SK-N-SH treated with all-trans-retinoic acid at 6 μM for 48 hours (cell line): ENCODE measurements at regions not wholly inside any gene's neighbourhood (a gene's known extent, or its start where the extent isn't known, plus 50 kb on each side); places are given as distances from the start of the nearest gene placed in this dataset.
A peak's percentile ranks its signal among the peaks of the same experiment; 100 is the strongest.

Experiments
- ATAC-seq: fragments of 200-7000 bp; cut with Tn5 transposase; 3 replicates; pipeline ENCODE4 v1.9.1; 2020; ENCODE audit warnings: mild to moderate bottlenecking, moderate library complexity
- ARNTL ChIP-seq: fragments of 450-650 bp; formaldehyde crosslinking; IDR thresholded peaks from 2 replicates; pipeline ENCODE4 v1.5.0; 2020; ENCODE audit warnings: low read depth, mild to moderate bottlenecking, moderate library complexity, borderline replicate concordance
- BACH2 ChIP-seq: fragments of 250-450 bp; sonication (Bioruptor Pico); IDR thresholded peaks from 2 replicates; pipeline ENCODE4 v1.9.0; 2021; ENCODE audit warnings: mild to moderate bottlenecking, borderline replicate concordance
- CREB5 ChIP-seq: fragments of 250-450 bp; sonication (Bioruptor Pico); IDR thresholded peaks from 2 replicates; pipeline ENCODE4 v1.5.1; 2020; ENCODE audit warnings: low read depth, mild to moderate bottlenecking, moderate library complexity
- CSDC2 ChIP-seq: fragments of 250-450 bp; sonication (Bioruptor Pico); IDR thresholded peaks from 2 replicates; pipeline ENCODE4 v1.5.0; 2020; ENCODE audit warnings: mild to moderate bottlenecking, moderate library complexity
- ESRRG ChIP-seq: fragments of 250-450 bp; sonication (Bioruptor Pico); IDR thresholded peaks from 2 replicates; pipeline ENCODE4 v1.6.1; 2021; ENCODE audit warnings: mild to moderate bottlenecking
- GLIS3 ChIP-seq: fragments of 250-450 bp; sonication (Bioruptor Pico); IDR thresholded peaks from 2 replicates; pipeline ENCODE4 v1.5.0; 2020; ENCODE audit warnings: mild to moderate bottlenecking, moderate library complexity
- ISL1 ChIP-seq: fragments of 250-450 bp; sonication (Bioruptor Pico); IDR thresholded peaks from 2 replicates; pipeline ENCODE4 v2.1.2; 2022; ENCODE audit warnings: mild to moderate bottlenecking, moderate library complexity
- OSR1 ChIP-seq: fragments of 250-450 bp; sonication (Bioruptor Pico); IDR thresholded peaks from 2 replicates; pipeline ENCODE4 v1.8.0; 2022; ENCODE audit warnings: moderate library complexity, mild to moderate bottlenecking, inconsistent platforms
- PATZ1 ChIP-seq: fragments of 250-450 bp; sonication (Bioruptor Pico); IDR thresholded peaks from 2 replicates; pipeline ENCODE4 v1.8.0; 2020; ENCODE audit warnings: mild to moderate bottlenecking, moderate library complexity, borderline replicate concordance
- POU6F1 ChIP-seq: fragments of 250-450 bp; sonication (Bioruptor Pico); IDR thresholded peaks from 2 replicates; pipeline ENCODE4 v1.8.0; 2021; ENCODE audit warnings: low read depth, mild to moderate bottlenecking, moderate library complexity, borderline replicate concordance
- RARB ChIP-seq: fragments of 250-450 bp; sonication (Bioruptor Pico); IDR thresholded peaks from 2 replicates; pipeline ENCODE4 v1.8.0; 2021; ENCODE audit warnings: mild to moderate bottlenecking, moderate library complexity
- SNAI2 ChIP-seq: fragments of 250-450 bp; sonication (Bioruptor Pico); IDR thresholded peaks from 2 replicates; pipeline ENCODE4 v1.5.0; 2020; ENCODE audit warnings: mild to moderate bottlenecking, moderate library complexity
- TCF4 ChIP-seq: fragments of 250-450 bp; sonication (Bioruptor Pico); IDR thresholded peaks from 2 replicates; pipeline ENCODE4 v1.8.0; 2021; ENCODE audit warnings: mild to moderate bottlenecking, moderate library complexity, borderline replicate concordance
- TOX ChIP-seq: fragments of 250-450 bp; sonication (Bioruptor Pico); IDR thresholded peaks from 2 replicates; pipeline ENCODE4 v1.8.0; 2021; ENCODE audit warnings: mild to moderate bottlenecking, moderate library complexity, borderline replicate concordance
- ZC3H10 ChIP-seq: fragments of 250-450 bp; sonication (Bioruptor Pico); IDR thresholded peaks from 2 replicates; pipeline ENCODE4 v1.5.1; 2021; ENCODE audit warnings: mild to moderate bottlenecking, moderate library complexity
- ZFP3 ChIP-seq: fragments of 250-450 bp; sonication (Bioruptor Pico); IDR thresholded peaks from 2 replicates; pipeline ENCODE4 v1.5.0; 2020; ENCODE audit warnings: mild to moderate bottlenecking, moderate library complexity
- ZFP30 ChIP-seq: fragments of 450-650 bp; formaldehyde crosslinking; IDR thresholded peaks from 2 replicates; pipeline ENCODE4 v1.5.0; 2022; ENCODE audit warnings: mild to moderate bottlenecking, moderate library complexity
- ZNF565 ChIP-seq: fragments of 450-650 bp; formaldehyde crosslinking; conservative IDR thresholded peaks from 2 replicates; pipeline ENCODE4 v1.5.0; 2020; ENCODE audit warnings: low read depth, mild to moderate bottlenecking, moderate library complexity
- ZNF70 ChIP-seq: fragments of 450-650 bp; formaldehyde crosslinking; IDR thresholded peaks from 2 replicates; pipeline ENCODE4 v1.5.0; 2020; ENCODE audit warnings: mild to moderate bottlenecking, moderate library complexity
- ZNF8 ChIP-seq: fragments of 450-650 bp; formaldehyde crosslinking; IDR thresholded peaks from 2 replicates; pipeline ENCODE4 v1.5.0; 2020; ENCODE audit warnings: mild to moderate bottlenecking, moderate library complexity
- TF ChIP-seq, protein P1 (sequence below): fragments of 250-450 bp; sonication (Bioruptor Pico); IDR thresholded peaks from 2 replicates; pipeline ENCODE4 v1.5.0; 2020; ENCODE audit warnings: mild to moderate bottlenecking, moderate library complexity

GRCh38 chr20:57880571-57880892 lies 170.7 kb upstream of the PMEPA1 start:
- no peak for TF ChIP-seq TOX (CRISPR knock-in tag)

GRCh38 chr20:57879779-57880570 lies 170.2 kb upstream of the PMEPA1 start:
- ATAC-seq: no peak
- TF ChIP-seq TCF4 (CRISPR knock-in tag) (no peak), BACH2 (CRISPR knock-in tag) (no peak), CSDC2 (CRISPR knock-in tag) (no peak), PATZ1 (CRISPR knock-in tag) (no peak), ZNF565 (CRISPR knock-in tag) (no peak), ZFP30 (CRISPR knock-in tag) (no peak), ARNTL (no peak), ESRRG (CRISPR knock-in tag) (no peak), RARB (CRISPR knock-in tag) (no peak), SNAI2 (CRISPR knock-in tag) (no peak), OSR1 (CRISPR knock-in tag) (no peak), ZNF70 (no peak), POU6F1 (CRISPR knock-in tag) (no peak), ZC3H10 (no peak), ZNF8 (CRISPR knock-in tag) (no peak), ZFP3 (CRISPR knock-in tag) (no peak), TOX (CRISPR knock-in tag) (no peak), GLIS3 (no peak)
- TF ChIP-seq, protein P1, sequence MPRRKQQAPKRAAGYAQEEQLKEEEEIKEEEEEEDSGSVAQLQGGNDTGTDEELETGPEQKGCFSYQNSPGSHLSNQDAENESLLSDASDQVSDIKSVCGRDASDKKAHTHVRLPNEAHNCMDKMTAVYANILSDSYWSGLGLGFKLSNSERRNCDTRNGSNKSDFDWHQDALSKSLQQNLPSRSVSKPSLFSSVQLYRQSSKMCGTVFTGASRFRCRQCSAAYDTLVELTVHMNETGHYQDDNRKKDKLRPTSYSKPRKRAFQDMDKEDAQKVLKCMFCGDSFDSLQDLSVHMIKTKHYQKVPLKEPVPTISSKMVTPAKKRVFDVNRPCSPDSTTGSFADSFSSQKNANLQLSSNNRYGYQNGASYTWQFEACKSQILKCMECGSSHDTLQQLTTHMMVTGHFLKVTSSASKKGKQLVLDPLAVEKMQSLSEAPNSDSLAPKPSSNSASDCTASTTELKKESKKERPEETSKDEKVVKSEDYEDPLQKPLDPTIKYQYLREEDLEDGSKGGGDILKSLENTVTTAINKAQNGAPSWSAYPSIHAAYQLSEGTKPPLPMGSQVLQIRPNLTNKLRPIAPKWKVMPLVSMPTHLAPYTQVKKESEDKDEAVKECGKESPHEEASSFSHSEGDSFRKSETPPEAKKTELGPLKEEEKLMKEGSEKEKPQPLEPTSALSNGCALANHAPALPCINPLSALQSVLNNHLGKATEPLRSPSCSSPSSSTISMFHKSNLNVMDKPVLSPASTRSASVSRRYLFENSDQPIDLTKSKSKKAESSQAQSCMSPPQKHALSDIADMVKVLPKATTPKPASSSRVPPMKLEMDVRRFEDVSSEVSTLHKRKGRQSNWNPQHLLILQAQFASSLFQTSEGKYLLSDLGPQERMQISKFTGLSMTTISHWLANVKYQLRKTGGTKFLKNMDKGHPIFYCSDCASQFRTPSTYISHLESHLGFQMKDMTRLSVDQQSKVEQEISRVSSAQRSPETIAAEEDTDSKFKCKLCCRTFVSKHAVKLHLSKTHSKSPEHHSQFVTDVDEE (CRISPR knock-in tag): no peak

More at GRCh38 chr20:57880571-57880892, 170.7 kb upstream of the PMEPA1 start:
- no peak for ATAC-seq

- no peak for TF ChIP-seq TCF4 (CRISPR knock-in tag)
- no peak for TF ChIP-seq CREB5 (CRISPR knock-in tag)
- TF ChIP-seq ZNF565 (CRISPR knock-in tag): no peak
- TF ChIP-seq SNAI2 (CRISPR knock-in tag): no peak
- TF ChIP-seq ZFP3 (CRISPR knock-in tag): no peak
- no peak for TF ChIP-seq ZFP30 (CRISPR knock-in tag)
- TF ChIP-seq ISL1 (CRISPR knock-in tag): no peak
- TF ChIP-seq ESRRG (CRISPR knock-in tag): no peak
- ATAC-seq: no peak
Observed at GRCh38 chr20:57879437-57879778, 169.6 kb upstream of the PMEPA1 start.

DNA sequence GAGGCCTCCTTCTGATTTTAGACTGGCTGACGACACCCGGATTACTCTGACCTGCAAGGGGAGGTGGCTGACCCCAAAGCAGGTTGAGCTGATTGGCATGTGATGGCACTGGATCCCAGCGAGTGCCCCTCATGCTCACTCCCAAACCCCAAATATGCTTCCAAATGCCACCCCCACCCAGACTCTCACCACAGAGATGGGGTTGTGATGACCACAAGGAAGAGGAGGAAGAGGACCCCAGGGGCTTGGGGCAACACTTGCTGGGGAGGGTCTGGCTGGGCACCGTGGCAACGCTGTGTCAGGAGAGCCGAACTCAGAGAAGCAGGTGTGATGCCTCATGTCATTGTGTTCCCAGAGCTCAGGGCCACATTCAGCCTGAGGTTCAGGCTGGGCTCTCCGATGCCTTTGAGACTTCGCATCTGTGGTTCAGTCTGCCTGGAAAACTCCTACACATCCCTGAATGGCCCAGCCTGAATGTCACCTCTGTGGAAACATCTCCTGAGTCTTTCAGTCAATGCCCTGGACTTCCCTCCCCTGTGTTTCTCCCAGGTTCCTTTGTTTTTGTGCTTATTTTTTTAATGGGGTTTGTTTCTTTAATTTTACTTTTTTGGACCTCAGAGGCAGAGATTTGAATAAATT lies 169.1 kb upstream of the PMEPA1 start:
- TF ChIP-seq ZFP3 (CRISPR knock-in tag): peak; percentile 84
- TF ChIP-seq ESRRG (CRISPR knock-in tag): no peak
- no peak for ATAC-seq
